ENCODE measurements at regions not wholly inside any gene's neighbourhood (a gene's known extent, or its start where the extent isn't known, plus 50 kb on each side); places are given as distances from the start of the nearest gene placed in this dataset.

- no peak overlapping the region for H3K4me3 Mint-ChIP-seq
- H3K9me3 Mint-ChIP-seq: peaks cover 7% of the 10 kb centered on the region
- ATAC-seq: no peak
- H3K36me3 Mint-ChIP-seq (ENCODE audit: insufficient read depth): peaks cover 2% of the 10 kb centered on the region
- DNase-seq: no peak
- no peaks in the 10 kb centered on the region for H3K27me3 Mint-ChIP-seq (ENCODE audit: low read depth)
- peaks cover 18% of the 10 kb centered on the region for H3K4me1 Mint-ChIP-seq (ENCODE audit: low read depth)
These were observed 54.7 kb downstream of the MYEOV start for GRCh38 chr11:69348414-69349235.

GRCh38 chr11:69350040-69350439, 56.1 kb downstream of the MYEOV start:
- peaks cover 7% of the 10 kb centered on the region for H3K9me3 Mint-ChIP-seq
- H3K4me3 Mint-ChIP-seq: no peak overlapping the region
- no peak for ATAC-seq
- H3K27me3 Mint-ChIP-seq (ENCODE audit: low read depth): peaks cover 4% of the 10 kb centered on the region
- H3K4me1 Mint-ChIP-seq (ENCODE audit: low read depth): peaks cover 14% of the 10 kb centered on the region
- no peak for DNase-seq
- H3K36me3 Mint-ChIP-seq (ENCODE audit: insufficient read depth): peaks cover 2% of the 10 kb centered on the region

GRCh38 chr11:69350596-69350995, 56.6 kb downstream of the MYEOV start:
- H3K4me1 Mint-ChIP-seq (ENCODE audit: low read depth): peaks cover 14% of the 10 kb centered on the region
- H3K9me3 Mint-ChIP-seq: peaks cover 7% of the 10 kb centered on the region
- peaks cover 2% of the 10 kb centered on the region for H3K36me3 Mint-ChIP-seq (ENCODE audit: insufficient read depth)
- peaks cover 4% of the 10 kb centered on the region for H3K27me3 Mint-ChIP-seq (ENCODE audit: low read depth)
- DNase-seq (no peak), ATAC-seq (no peak)
- no peak overlapping the region for H3K4me3 Mint-ChIP-seq

GRCh38 chr11:69351460-69351859, 57.5 kb downstream of the MYEOV start:
- H3K4me3 Mint-ChIP-seq: no peak overlapping the region
- DNase-seq (no peak), ATAC-seq (no peak)
- H3K36me3 Mint-ChIP-seq (ENCODE audit: insufficient read depth): peaks cover 2% of the 10 kb centered on the region
- H3K4me1 Mint-ChIP-seq (ENCODE audit: low read depth): peaks cover 14% of the 10 kb centered on the region
- H3K27me3 Mint-ChIP-seq (ENCODE audit: low read depth): peaks cover 6% of the 10 kb centered on the region
- peaks cover 7% of the 10 kb centered on the region for H3K9me3 Mint-ChIP-seq

- ATAC-seq: no peak
These were observed 58.2 kb downstream of the MYEOV start for GRCh38 chr11:69352166-69352565.

GRCh38 chr11:69352715-69353319, 58.9 kb downstream of the MYEOV start:
- Mint-ChIP-seq H3K27me3 (ENCODE audit: low read depth) (peaks cover 6% of the 10 kb centered on the region), H3K4me1 (ENCODE audit: low read depth) (peaks cover 14% of the 10 kb centered on the region)

More at GRCh38 chr11:69352166-69352565, 58.2 kb downstream of the MYEOV start:
- H3K36me3 Mint-ChIP-seq (ENCODE audit: insufficient read depth): peaks cover 2% of the 10 kb centered on the region
- H3K27me3 Mint-ChIP-seq (ENCODE audit: low read depth): peaks cover 6% of the 10 kb centered on the region
- DNase-seq: no peak
- peaks cover 7% of the 10 kb centered on the region for H3K9me3 Mint-ChIP-seq
- peaks cover 14% of the 10 kb centered on the region for H3K4me1 Mint-ChIP-seq (ENCODE audit: low read depth)
- no peak overlapping the region for H3K4me3 Mint-ChIP-seq

GRCh38 chr11:69353696-69354544, 60.0 kb downstream of the MYEOV start:
- H3K4me3 Mint-ChIP-seq: no peak overlapping the region
- peaks cover 4% of the 10 kb centered on the region for H3K9me3 Mint-ChIP-seq
- DNase-seq (no peak), ATAC-seq (no peak)
- peaks cover 14% of the 10 kb centered on the region for H3K4me1 Mint-ChIP-seq (ENCODE audit: low read depth)
- peaks cover 6% of the 10 kb centered on the region for H3K27me3 Mint-ChIP-seq (ENCODE audit: low read depth)
- H3K36me3 Mint-ChIP-seq (ENCODE audit: insufficient read depth): no peaks in the 10 kb centered on the region

More at GRCh38 chr11:69352715-69353319, 58.9 kb downstream of the MYEOV start:
- Mint-ChIP-seq H3K4me3 (no peak overlapping the region), H3K9me3 (peaks cover 7% of the 10 kb centered on the region), H3K36me3 (ENCODE audit: insufficient read depth) (peaks cover 2% of the 10 kb centered on the region)
- ATAC-seq (peak; percentile 97 to 98), DNase-seq (no peak)

- Mint-ChIP-seq H3K27me3 (ENCODE audit: low read depth) (peaks cover 6% of the 10 kb centered on the region), H3K4me3 (no peak overlapping the region), H3K9me3 (peaks cover 3% of the 10 kb centered on the region), H3K4me1 (ENCODE audit: low read depth) (peaks cover 14% of the 10 kb centered on the region), H3K36me3 (ENCODE audit: insufficient read depth) (no peaks in the 10 kb centered on the region)
- DNase-seq: no peak
- ATAC-seq: no peak
These were observed 60.6 kb downstream of the MYEOV start for GRCh38 chr11:69354545-69354897.

- H3K27me3 Mint-ChIP-seq (ENCODE audit: low read depth): peaks cover 6% of the 10 kb centered on the region
- peaks cover 3% of the 10 kb centered on the region for H3K9me3 Mint-ChIP-seq
- DNase-seq (no peak), ATAC-seq (no peak)
- peaks cover 11% of the 10 kb centered on the region for H3K4me1 Mint-ChIP-seq (ENCODE audit: low read depth)
- H3K36me3 Mint-ChIP-seq (ENCODE audit: insufficient read depth): peaks cover 1% of the 10 kb centered on the region
- no peak overlapping the region for H3K4me3 Mint-ChIP-seq
These were observed 61.5 kb downstream of the MYEOV start for GRCh38 chr11:69355346-69355940.

GRCh38 chr11:69355959-69356702, 62.2 kb downstream of the MYEOV start:
- Mint-ChIP-seq H3K9me3 (peaks cover 3% of the 10 kb centered on the region), H3K4me1 (ENCODE audit: low read depth) (peaks cover 11% of the 10 kb centered on the region), H3K27me3 (ENCODE audit: low read depth) (peaks cover 6% of the 10 kb centered on the region), H3K4me3 (no peak overlapping the region), H3K36me3 (ENCODE audit: insufficient read depth) (peaks cover 1% of the 10 kb centered on the region)
- no peak for DNase-seq
- ATAC-seq: no peak

GRCh38 chr11:69356703-69357457, 62.9 kb downstream of the MYEOV start:
- DNase-seq: no peak
- Mint-ChIP-seq H3K27me3 (ENCODE audit: low read depth) (peaks cover 6% of the 10 kb centered on the region), H3K4me3 (no peak overlapping the region), H3K9me3 (peaks cover 3% of the 10 kb centered on the region), H3K36me3 (ENCODE audit: insufficient read depth) (peaks cover 1% of the 10 kb centered on the region), H3K4me1 (ENCODE audit: low read depth) (peaks cover 8% of the 10 kb centered on the region)
- ATAC-seq: no peak

- no peak for DNase-seq
- peaks cover 2% of the 10 kb centered on the region for H3K4me1 Mint-ChIP-seq (ENCODE audit: low read depth)
These were observed 63.8 kb downstream of the MYEOV start for GRCh38 chr11:69357458-69358397.

More at GRCh38 chr11:69357458-69358397, 63.8 kb downstream of the MYEOV start:
- Mint-ChIP-seq H3K36me3 (ENCODE audit: insufficient read depth) (peaks cover 1% of the 10 kb centered on the region), H3K4me3 (no peak overlapping the region), H3K27me3 (ENCODE audit: low read depth) (peaks cover 6% of the 10 kb centered on the region), H3K9me3 (peaks cover 3% of the 10 kb centered on the region)
- ATAC-seq: no peak
